ENCODE measurements at regions not wholly inside any gene's neighbourhood (a gene's known extent, or its start where the extent isn't known, plus 50 kb on each side); places are given as distances from the start of the nearest gene placed in this dataset.
A peak's percentile ranks its signal among the peaks of the same experiment; 100 is the strongest.

DNA sequence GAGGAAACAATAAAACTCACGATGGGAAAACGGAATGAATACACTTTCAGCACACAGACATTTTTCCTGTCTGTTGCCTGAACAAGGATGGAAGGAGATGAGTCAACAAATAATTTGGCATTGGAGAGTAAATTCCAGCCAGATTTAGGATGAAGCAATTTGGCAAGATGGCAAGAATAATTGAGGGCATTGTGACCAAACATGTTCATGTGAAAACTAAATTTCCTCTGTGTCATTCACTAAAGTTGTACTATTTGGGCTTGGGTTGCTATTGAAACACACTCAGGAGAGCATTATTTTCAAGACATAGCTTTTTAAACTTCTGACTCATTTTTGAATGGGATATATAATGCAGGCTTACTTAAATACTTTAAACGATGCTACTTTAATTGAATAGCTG is 1614.4 kb downstream of the PCDH19 start:
- peak; percentile 87 for DNase-seq (ENCODE audit: low read depth)

- DNase-seq (ENCODE audit: low read depth), result no peak
Measured at GRCh38 chrX:98755912-98756311, 1654.2 kb downstream of the PCDH19 start.

GRCh38 chrX:98731821-98732220 is 1678.3 kb downstream of the PCDH19 start:
- DNase-seq (ENCODE audit: low read depth), result no peak

GRCh38 chrX:98717970-98718369 is 1692.1 kb downstream of the PCDH19 start:
- no peak for DNase-seq (ENCODE audit: low read depth)
